ENCODE measurements at regions not wholly inside any gene's neighbourhood (a gene's known extent, or its start where the extent isn't known, plus 50 kb on each side); places are given as distances from the start of the nearest gene placed in this dataset.

- no peak overlapping the region for H3K27ac ChIP-seq (ENCODE audit: low read depth in 2 of 2, low read length in 2 of 2)
- DNase-seq (no peak), FAIRE-seq (no peak)
- H3K27me3 ChIP-seq (ENCODE audit: control insufficient read depth, insufficient read depth, low read length), result no peaks in the 10 kb centered on the region
- intact Hi-C loops (cut with DNase I), result no loop called here
- H3K9ac ChIP-seq (ENCODE audit: low read length in 3 of 3), result no peak overlapping the region
- no peaks in the 10 kb centered on the region for H3K36me3 ChIP-seq (ENCODE audit: control insufficient read depth in 2 of 3, insufficient read depth in 3 of 3, low read length in 3 of 3)
- no peaks in the 10 kb centered on the region for H3K9me3 ChIP-seq (ENCODE audit: control insufficient read depth in 2 of 3, insufficient read depth in 1 of 3, low read length in 3 of 3)
- no peaks in the 10 kb centered on the region for H3K4me1 ChIP-seq (ENCODE audit: control insufficient read depth in 2 of 3, insufficient read depth in 2 of 3, low read depth in 1 of 3, low read length in 3 of 3)
- H3K4me3 ChIP-seq (ENCODE audit: low read length in 3 of 3), result no peak overlapping the region
- no peak for TF ChIP-seq CTCF (IDR thresholded peaks at IDR 0.05; ENCODE audit: borderline replicate concordance, extremely low read depth, insufficient read depth)
Observed at GRCh38 chr4:19992471-19993093, 259.1 kb upstream of the SLIT2 start.

- H3K4me1 ChIP-seq (ENCODE audit: control insufficient read depth in 2 of 3, insufficient read depth in 2 of 3, low read depth in 1 of 3, low read length in 3 of 3), result no peaks in the 10 kb centered on the region
- intact Hi-C loops (cut with DNase I), result no loop called here
- no peaks in the 10 kb centered on the region for H3K9me3 ChIP-seq (ENCODE audit: control insufficient read depth in 2 of 3, insufficient read depth in 1 of 3, low read length in 3 of 3)
- H3K27me3 ChIP-seq (ENCODE audit: control insufficient read depth, insufficient read depth, low read length), result no peaks in the 10 kb centered on the region
- H3K4me3 ChIP-seq (ENCODE audit: low read length in 3 of 3), result no peak overlapping the region
- H3K27ac ChIP-seq (ENCODE audit: low read depth in 2 of 2, low read length in 2 of 2), result no peak overlapping the region
- no peak for DNase-seq
- no peak overlapping the region for H3K9ac ChIP-seq (ENCODE audit: low read length in 3 of 3)
- no peak for TF ChIP-seq CTCF (IDR thresholded peaks at IDR 0.05; ENCODE audit: borderline replicate concordance, extremely low read depth, insufficient read depth)
- no peak for FAIRE-seq
- no peaks in the 10 kb centered on the region for H3K36me3 ChIP-seq (ENCODE audit: control insufficient read depth in 2 of 3, insufficient read depth in 3 of 3, low read length in 3 of 3)
Observed at GRCh38 chr4:19987746-19988145, 264.0 kb upstream of the SLIT2 start.

- no peak overlapping the region for H3K27ac ChIP-seq (ENCODE audit: low read depth in 2 of 2, low read length in 2 of 2)
- intact Hi-C loops (cut with DNase I), result no loop called here
- DNase-seq, result no peak
- H3K27me3 ChIP-seq (ENCODE audit: control insufficient read depth, insufficient read depth, low read length), result no peaks in the 10 kb centered on the region
- no peak for TF ChIP-seq CTCF (IDR thresholded peaks at IDR 0.05; ENCODE audit: borderline replicate concordance, extremely low read depth, insufficient read depth)
- H3K9me3 ChIP-seq (ENCODE audit: control insufficient read depth in 2 of 3, insufficient read depth in 1 of 3, low read length in 3 of 3), result peaks cover 0 to 4% (median 0%) of the 10 kb centered on the region in 3 donors
- no peaks in the 10 kb centered on the region for H3K36me3 ChIP-seq (ENCODE audit: control insufficient read depth in 2 of 3, insufficient read depth in 3 of 3, low read length in 3 of 3)
- H3K9ac ChIP-seq (ENCODE audit: low read length in 3 of 3), result no peak overlapping the region
- H3K4me3 ChIP-seq (ENCODE audit: low read length in 3 of 3), result no peak overlapping the region
- FAIRE-seq, result no peak
- H3K4me1 ChIP-seq (ENCODE audit: control insufficient read depth in 2 of 3, insufficient read depth in 2 of 3, low read depth in 1 of 3, low read length in 3 of 3), result no peaks in the 10 kb centered on the region
Observed at GRCh38 chr4:19983072-19983471, 268.6 kb upstream of the SLIT2 start.

GRCh38 chr4:19982556-19982955 lies 269.1 kb upstream of the SLIT2 start:
- FAIRE-seq (no peak), DNase-seq (no peak)
- Histone ChIP-seq H3K4me1 (ENCODE audit: control insufficient read depth in 2 of 3, insufficient read depth in 2 of 3, low read depth in 1 of 3, low read length in 3 of 3) (no peaks in the 10 kb centered on the region), H3K9me3 (ENCODE audit: control insufficient read depth in 2 of 3, insufficient read depth in 1 of 3, low read length in 3 of 3) (peaks cover 0 to 9% (median 0%) of the 10 kb centered on the region in 3 donors), H3K9ac (ENCODE audit: low read length in 3 of 3) (no peak overlapping the region), H3K27me3 (ENCODE audit: control insufficient read depth, insufficient read depth, low read length) (no peaks in the 10 kb centered on the region), H3K27ac (ENCODE audit: low read depth in 2 of 2, low read length in 2 of 2) (no peak overlapping the region), H3K36me3 (ENCODE audit: control insufficient read depth in 2 of 3, insufficient read depth in 3 of 3, low read length in 3 of 3) (no peaks in the 10 kb centered on the region), H3K4me3 (ENCODE audit: low read length in 3 of 3) (no peak overlapping the region)
- intact Hi-C loops (cut with DNase I), result no loop called here
- no peak for TF ChIP-seq CTCF (IDR thresholded peaks at IDR 0.05; ENCODE audit: borderline replicate concordance, extremely low read depth, insufficient read depth)

Measured in kidney (tissue), 13 donors.